BJ (cell line): ENCODE measurements at regions not wholly inside any gene's neighbourhood (a gene's known extent, or its start where the extent isn't known, plus 50 kb on each side); places are given as distances from the start of the nearest gene placed in this dataset.
"Not testable (repeated sequence)": the region's sequence is repeated elsewhere in the genome, so short reads cannot be mapped to it uniquely, and the experiment has no call there.

Experiments
- CTCF ChIA-PET: fragments of 350-600 bp; formaldehyde crosslinking; extraction: SDS; loops from one replicate; lab custom pipeline; 2021; ENCODE audit warnings: antibody characterized with exemption, inconsistent platforms; lab: Yijun Ruan, JAX
- POLR2A ChIA-PET: fragments of 300-600 bp; sonication (Branson Sonifier 250); formaldehyde crosslinking; extraction: SDS; loops from one replicate; lab custom pipeline; 2021; ENCODE audit warnings: antibody characterized with exemption; lab: Charles Lee
- DNase-seq: peaks from one replicate; pipeline ENCODE4 v3.0.0-alpha.2; 2011; ENCODE audit warnings: low read depth
- H3K27me3 ChIP-seq: 2 replicates; pipeline ENCODE4 v1.6.0; 2011; ENCODE audit warnings: low read length; ENCODE audit not compliant: control insufficient read depth, insufficient read depth
- H3K36me3 ChIP-seq: 2 replicates; pipeline ENCODE4 v1.5.1; 2011; ENCODE audit warnings: low read length; ENCODE audit not compliant: control insufficient read depth, insufficient read depth
- H3K4me3 ChIP-seq: 2 replicates; pipeline ENCODE4 v1.5.1; 2011; ENCODE audit warnings: low read depth, mild to moderate bottlenecking, control low read depth, low read length
- CTCF ChIP-seq: IDR thresholded peaks from 2 replicates; pipeline ENCODE4 v1.5.1; 2011; ENCODE audit warnings: low read depth, mild to moderate bottlenecking, control low read depth, inconsistent platforms, low read length, moderate library complexity; ENCODE audit not compliant: insufficient read depth

GRCh38 chr2:7866825-7867224 is 815.0 kb upstream of the ID2 start:
- H3K36me3 ChIP-seq: no peaks in the 10 kb centered on the region
- ChIA-PET CTCF (no interaction called here), POLR2A (no interaction called here)
- no peaks in the 10 kb centered on the region for H3K27me3 ChIP-seq
- DNase-seq: no peak
- H3K4me3 ChIP-seq: no peak overlapping the region
- TF ChIP-seq CTCF: no peak

- no peak for DNase-seq
- Histone ChIP-seq H3K27me3 (no peaks in the 10 kb centered on the region), H3K4me3 (no peak overlapping the region), H3K36me3 (no peaks in the 10 kb centered on the region)
- CTCF ChIA-PET: interaction anchor here (0.6 kb wide), 2 partner anchors 458 to 750 kb away, joined by 3 to 4 read pairs; no protein-coding TSS in a partner anchor
- no peak for TF ChIP-seq CTCF
- POLR2A ChIA-PET: no interaction called here
Observed at GRCh38 chr2:7867867-7868266, 814.0 kb upstream of the ID2 start.

- ChIA-PET POLR2A (no interaction called here), CTCF (interaction anchor here (2.2 kb wide), 1 partner anchor 13 kb away, joined by 4 read pairs; no protein-coding TSS in a partner anchor)
Observed at GRCh38 chr2:7868836-7869235, 813.0 kb upstream of the ID2 start.

GRCh38 chr2:7876445-7876844 is 805.4 kb upstream of the ID2 start:
- H3K4me3 ChIP-seq, POLR2A ChIA-PET, H3K27me3 ChIP-seq, H3K36me3 ChIP-seq, CTCF ChIA-PET, DNase-seq: not testable (repeated sequence)

More at GRCh38 chr2:7868836-7869235, 813.0 kb upstream of the ID2 start:
- Histone ChIP-seq H3K36me3 (no peaks in the 10 kb centered on the region), H3K27me3 (no peaks in the 10 kb centered on the region), H3K4me3 (no peak overlapping the region)
- TF ChIP-seq CTCF: no peak
- no peak for DNase-seq

- H3K27me3 ChIP-seq, CTCF ChIA-PET, DNase-seq, H3K4me3 ChIP-seq, POLR2A ChIA-PET, H3K36me3 ChIP-seq: not testable (repeated sequence)
Observed at GRCh38 chr2:7878266-7878665, 803.6 kb upstream of the ID2 start.

- ChIA-PET CTCF (no interaction called here), POLR2A (no interaction called here)
- no peaks in the 10 kb centered on the region for H3K27me3 ChIP-seq
- H3K36me3 ChIP-seq: no peaks in the 10 kb centered on the region
- no peak overlapping the region for H3K4me3 ChIP-seq
- DNase-seq: no peak
- no peak for TF ChIP-seq CTCF
Observed at GRCh38 chr2:7878786-7879482, 802.9 kb upstream of the ID2 start.
